SK-N-SH (cell line): ENCODE measurements at regions not wholly inside any gene's neighbourhood (a gene's known extent, or its start where the extent isn't known, plus 50 kb on each side); places are given as distances from the start of the nearest gene placed in this dataset.

Source experiments
- CTCF ChIA-PET: fragments of 300-600, 350-600 bp; formaldehyde crosslinking; extraction: SDS; loops from one replicate; lab custom pipeline; 2021; lab: Yijun Ruan, JAX
- POLR2A ChIA-PET: fragments of 350-600 bp; sonication (Branson Sonifier 250); formaldehyde crosslinking; extraction: SDS; loops from one replicate; lab custom pipeline; 2020; ENCODE audit warnings: antibody characterized with exemption, inconsistent platforms; lab: Yijun Ruan, JAX
- DNase-seq: peaks from one replicate; pipeline ENCODE4 v3.0.0; 2012
- H2AFZ ChIP-seq: fragments of 200-600 bp; sonication (generic); 2 replicates; pipeline ENCODE4 v1.8.1; 2016; ENCODE audit warnings: antibody characterized with exemption, mild to moderate bottlenecking, low read depth
- H3F3A ChIP-seq: fragments of 200-600 bp; sonication (generic); replicated peaks from 2 replicates; pipeline ENCODE3; 2016; ENCODE audit warnings: antibody characterized with exemption, mild to moderate bottlenecking; ENCODE audit not compliant: insufficient read depth
- H3K27ac ChIP-seq, 2 experiments: fragments of 200-500 bp in 1 of 2; fragments of 200-600 bp in 1 of 2; sonication (Bioruptor generic) in 1 of 2; sonication (generic), shearing (Covaris generic) in 1 of 2; 2 replicates each; pipeline versions ENCODE4 v1.5.1 to v1.6.1; 2014 to 2016; ENCODE audit warnings: low read depth in 2 of 2, inconsistent platforms in 1 of 2, low read length in 1 of 2, mild to moderate bottlenecking in 1 of 2, mixed read lengths in 1 of 2
- H3K27me3 ChIP-seq: fragments of 200-600 bp; sonication (generic), shearing (Covaris generic); 2 replicates; pipeline ENCODE4 v1.6.1; 2016; ENCODE audit warnings: mixed run types; ENCODE audit not compliant: insufficient read depth
- H3K36me3 ChIP-seq, 2 experiments: fragments of 200-500 bp in 1 of 2; fragments of 200-600 bp in 1 of 2; sonication (Bioruptor generic) in 1 of 2; sonication (generic) in 1 of 2; replicated peaks in 1 of 2; 2 replicates each; pipeline versions ENCODE3 to v1.5.1; 2014 to 2016; ENCODE audit warnings: low read length in 1 of 2, mild to moderate bottlenecking in 1 of 2; ENCODE audit not compliant: insufficient read depth in 2 of 2, control insufficient read depth in 1 of 2
- H3K4me1 ChIP-seq, 2 experiments: fragments of 200-500 bp in 1 of 2; fragments of 200-600 bp in 1 of 2; sonication (Bioruptor generic) in 1 of 2; sonication (generic), shearing (Covaris generic) in 1 of 2; 2 replicates each; pipeline versions ENCODE4 v1.5.1 to v1.6.1; 2014 to 2016; ENCODE audit warnings: low read depth in 1 of 2, low read length in 1 of 2, mixed run types in 1 of 2; ENCODE audit not compliant: insufficient read depth in 2 of 2, control insufficient read depth in 1 of 2
- H3K4me2 ChIP-seq: fragments of 200-600 bp; sonication (generic), shearing (Covaris generic); 2 replicates; pipeline ENCODE4 v1.6.1; 2017; ENCODE audit warnings: mixed run types
- H3K4me3 ChIP-seq, 2 experiments: fragments of 200-500 bp in 1 of 2; fragments of 200-600 bp in 1 of 2; sonication (Bioruptor generic) in 1 of 2; sonication (generic), shearing (Covaris generic) in 1 of 2; 2 replicates each; pipeline versions ENCODE4 v1.5.1 to v1.8.1; 2014 to 2016; ENCODE audit warnings: low read depth in 2 of 2, inconsistent platforms in 1 of 2, low read length in 1 of 2, mild to moderate bottlenecking in 1 of 2, mixed read lengths in 1 of 2, moderate library complexity in 1 of 2
- H3K79me2 ChIP-seq: fragments of 200-600 bp; sonication (generic); 2 replicates; pipeline ENCODE4 v1.8.1; 2017; ENCODE audit warnings: mild to moderate bottlenecking; ENCODE audit not compliant: insufficient read depth
- H3K9ac ChIP-seq: fragments of 200-600 bp; sonication (generic); 2 replicates; pipeline ENCODE4 v1.6.1; 2017; ENCODE audit warnings: mixed run types
- H3K9me2 ChIP-seq: fragments of 200-600 bp; sonication (generic); 2 replicates; pipeline ENCODE4 v1.6.1; 2017; ENCODE audit warnings: mixed run types
- H3K9me3 ChIP-seq: fragments of 200-600 bp; sonication (generic); 2 replicates; pipeline ENCODE4 v1.6.1; 2017; ENCODE audit warnings: mixed run types, mild to moderate bottlenecking, moderate library complexity
- H4K20me1 ChIP-seq: fragments of 200-600 bp; sonication (generic); 2 replicates; pipeline ENCODE4 v1.6.1; 2017; ENCODE audit warnings: mild to moderate bottlenecking, mixed run types; ENCODE audit not compliant: insufficient read depth
- CHD2 ChIP-seq: fragments of 150-350 bp; IDR thresholded peaks from 2 replicates; pipeline ENCODE4 v1.6.1; 2018; ENCODE audit warnings: low read length; ENCODE audit not compliant: partially characterized antibody
- EP300 ChIP-seq, 2 experiments: IDR thresholded peaks; 2 replicates each; pipeline versions ENCODE4 v1.4.0 to v1.6.1; 2012; ENCODE audit warnings: borderline replicate concordance in 1 of 2, low read depth in 1 of 2, low read length in 1 of 2
- FOXJ3 ChIP-seq: sonication (generic); formaldehyde crosslinking; IDR thresholded peaks from 2 replicates; pipeline ENCODE4 v1.5.1; 2020; ENCODE audit warnings: mild to moderate bottlenecking, missing genetic modification reagents
- FOXM1 ChIP-seq: IDR thresholded peaks from 2 replicates; pipeline ENCODE4 v1.4.0; 2012; ENCODE audit warnings: low read depth, mild to moderate bottlenecking
- GABPA ChIP-seq: IDR thresholded peaks from 2 replicates; pipeline ENCODE4 v1.4.0; 2012; ENCODE audit warnings: low read depth, mild to moderate bottlenecking
- MAX ChIP-seq: IDR thresholded peaks from 2 replicates; pipeline ENCODE4 v1.4.0; 2012; ENCODE audit warnings: low read depth
- PBX3 ChIP-seq: IDR thresholded peaks from 2 replicates; pipeline ENCODE4; 2012
- RAD21 ChIP-seq: IDR thresholded peaks from 2 replicates; pipeline ENCODE4 v1.6.1; 2012; ENCODE audit warnings: mild to moderate bottlenecking, low read length
- REST ChIP-seq: IDR thresholded peaks from 2 replicates; pipeline ENCODE4 v1.6.1; 2012; ENCODE audit warnings: mild to moderate bottlenecking, low read depth, low read length, moderate library complexity
- RFX5 ChIP-seq: IDR thresholded peaks from 2 replicates; pipeline ENCODE4 v1.6.1; 2012; ENCODE audit warnings: mild to moderate bottlenecking, improper control_type of control experiment, low read length
- WGBS: methylation state at CpG from one replicate; pipeline ENCODE4 v1.1.6; 2017; ENCODE audit warnings: low lambda C conversion rate; 5-methylcytosine and 5-hydroxymethylcytosine counted together

GRCh38 chr16:5200123-5200522 is 102.5 kb upstream of the EEF2KMT start:
- TF ChIP-seq EP300 (IDR thresholded peaks at IDR 0.05; ENCODE audit: borderline replicate concordance in 1 of 2, low read depth in 1 of 2, low read length in 1 of 2): no peak
- TF ChIP-seq CHD2: no peak
- ChIA-PET POLR2A (no interaction called here), CTCF (interaction anchor here (1.5 kb wide), 1 partner anchor 11 kb away, joined by 3 read pairs; no protein-coding TSS in a partner anchor)
- no peak for DNase-seq
- Histone ChIP-seq H3K4me3 (no peak overlapping the region), H3K4me1 (no peaks in the 10 kb centered on the region), H2AFZ (no peak overlapping the region), H3K9ac (no peak overlapping the region), H3K27ac (no peak overlapping the region), H3K9me3 (no peaks in the 10 kb centered on the region), H3K36me3 (no peaks in the 10 kb centered on the region), H3F3A (no peaks in the 10 kb centered on the region), H3K79me2 (no peaks in the 10 kb centered on the region), H3K27me3 (no peaks in the 10 kb centered on the region), H3K9me2 (no peaks in the 10 kb centered on the region), H3K4me2 (no peak overlapping the region), H4K20me1 (no peaks in the 10 kb centered on the region)

- Histone ChIP-seq H3F3A (no peaks in the 10 kb centered on the region), H3K4me1 (no peaks in the 10 kb centered on the region), H4K20me1 (no peaks in the 10 kb centered on the region), H3K27me3 (no peaks in the 10 kb centered on the region), H3K4me3 (no peak overlapping the region), H3K36me3 (no peaks in the 10 kb centered on the region), H3K9me3 (no peaks in the 10 kb centered on the region), H3K79me2 (no peaks in the 10 kb centered on the region), H3K9me2 (no peaks in the 10 kb centered on the region), H3K4me2 (no peak overlapping the region), H3K27ac (no peak overlapping the region), H2AFZ (no peak overlapping the region), H3K9ac (no peak overlapping the region)
- CTCF ChIA-PET: no interaction called here
- no peak for TF ChIP-seq MAX
- no peak for TF ChIP-seq FOXM1
- no peak for TF ChIP-seq RAD21
- no peak for TF ChIP-seq FOXJ3
- no peak for TF ChIP-seq GABPA
- TF ChIP-seq PBX3: no peak
- TF ChIP-seq EP300 (IDR thresholded peaks at IDR 0.05; ENCODE audit: borderline replicate concordance in 1 of 2, low read depth in 1 of 2, low read length in 1 of 2): no peak
- TF ChIP-seq REST: no peak
- no peak for TF ChIP-seq RFX5
- DNase-seq: no peak
- POLR2A ChIA-PET: no interaction called here
- 39% methylated on average over 3 of the region's 3 CpGs for WGBS
Observed at GRCh38 chr16:5196204-5196603, 98.6 kb upstream of the EEF2KMT start.
